A673 (cell line): ENCODE measurements at regions not wholly inside any gene's neighbourhood (a gene's known extent, or its start where the extent isn't known, plus 50 kb on each side); places are given as distances from the start of the nearest gene placed in this dataset.

ENCODE experiments used
- CTCF ChIP-seq: fragments of 300-800, 200-600 bp; sonication (generic); conservative IDR thresholded peaks from 2 replicates; pipeline ENCODE4 v1.5.1; 2017; ENCODE audit warnings: low read depth, mild to moderate bottlenecking, antibody characterized with exemption, low read length, moderate library complexity, mixed read lengths
- EZH2 ChIP-seq: fragments of 200-600 bp; sonication (generic); IDR thresholded peaks from 2 replicates; pipeline ENCODE4 v1.6.1; 2017; ENCODE audit warnings: borderline replicate concordance, low read depth, mild to moderate bottlenecking, mixed read lengths, antibody characterized with exemption, low read length; ENCODE audit not compliant: poor library complexity, severe bottlenecking

GRCh38 chr5:8314965-8315364 is 446.0 kb downstream of the MTRR start:
- TF ChIP-seq EZH2 = no peak
- TF ChIP-seq CTCF = no peak
